Activated T-cell treated with anti-CD3 and anti-CD28 coated beads, Interleukin-2, amount 50 U/mL, for 48 hours (primary cell): ENCODE measurements at regions not wholly inside any gene's neighbourhood (a gene's known extent, or its start where the extent isn't known, plus 50 kb on each side); places are given as distances from the start of the nearest gene placed in this dataset.

Experiments
- DNase-seq, 2 experiments: peaks; one replicate each; pipeline ENCODE4 v3.0.0-alpha.2; 2020

DNA sequence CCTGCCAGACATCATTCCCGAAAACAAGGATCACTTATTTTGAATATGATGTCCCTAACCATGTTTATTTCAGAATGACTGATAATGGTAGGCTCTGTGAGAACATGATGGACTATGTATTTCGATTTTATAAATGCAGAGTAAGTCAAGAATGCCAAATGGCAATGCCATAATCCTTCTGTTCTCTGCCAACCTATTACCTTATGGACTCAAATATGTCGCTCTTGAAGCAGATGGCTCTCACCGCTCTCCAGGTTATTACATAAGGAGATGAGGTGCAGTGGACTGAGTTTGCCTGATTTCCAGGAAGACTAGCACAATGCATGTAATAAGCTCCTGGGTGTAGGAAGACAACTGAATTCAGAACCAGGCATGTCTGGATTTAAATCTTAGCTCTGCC is 227.2 kb downstream of the BTG1 start:
- no peak for DNase-seq

DNA sequence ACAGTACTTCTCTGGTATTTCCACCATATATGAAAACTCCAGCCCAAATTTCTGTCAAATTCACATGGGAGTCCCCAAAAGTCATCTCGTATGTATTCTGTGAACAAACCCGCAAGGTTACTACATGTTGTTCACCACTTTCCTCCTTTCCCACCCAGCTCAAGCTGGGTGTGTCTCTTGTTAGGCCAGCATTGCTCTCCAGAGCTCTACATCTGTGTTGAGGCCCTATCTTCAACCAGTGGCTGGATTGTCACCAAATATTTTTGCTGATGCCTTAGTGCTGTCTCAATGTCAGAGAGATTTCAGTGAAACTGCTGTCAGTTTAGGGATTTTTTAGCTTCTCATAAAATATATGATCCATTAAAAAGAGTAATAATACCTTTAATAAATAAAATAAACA is 230.9 kb downstream of the BTG1 start:
- DNase-seq: no peak

- DNase-seq: no peak
Observed at GRCh38 chr12:91913651-91914050, 232.0 kb downstream of the BTG1 start.

- no peak for DNase-seq
Observed at GRCh38 chr12:91913124-91913523, 232.5 kb downstream of the BTG1 start.

GRCh38 chr12:91912178-91912577 is 233.5 kb downstream of the BTG1 start:
- no peak for DNase-seq

DNA sequence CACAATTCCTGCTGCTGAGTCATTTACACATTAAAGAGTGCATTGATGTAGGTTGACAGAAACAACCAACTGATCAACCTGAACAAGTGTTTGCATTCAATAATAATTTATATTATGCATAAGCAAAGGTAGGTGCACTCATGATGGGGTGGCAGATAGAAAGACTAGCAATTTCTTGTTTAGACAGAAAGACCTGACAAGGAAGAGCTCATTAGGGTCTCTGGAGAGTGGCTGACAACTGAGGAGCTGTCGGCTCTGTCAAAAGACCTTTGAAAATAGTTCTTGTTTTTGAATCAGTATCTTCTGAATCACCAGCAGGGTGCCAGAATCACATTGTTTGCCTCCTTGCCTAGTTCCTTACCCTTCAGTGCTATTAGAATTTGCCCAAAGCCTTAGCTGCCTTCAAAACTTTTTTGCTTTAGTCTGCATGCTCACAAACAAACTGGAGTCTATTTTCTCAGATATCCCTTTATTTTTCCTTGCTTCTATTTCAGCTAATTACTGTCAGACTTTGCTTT is 234.7 kb downstream of the BTG1 start:
- no peak for DNase-seq

GRCh38 chr12:91902860-91903683 is 242.6 kb downstream of the BTG1 start:
- no peak for DNase-seq

GRCh38 chr12:91901381-91902074 is 244.1 kb downstream of the BTG1 start:
- no peak for DNase-seq

GRCh38 chr12:91900971-91901370 is 244.7 kb downstream of the BTG1 start:
- DNase-seq: no peak

DNA sequence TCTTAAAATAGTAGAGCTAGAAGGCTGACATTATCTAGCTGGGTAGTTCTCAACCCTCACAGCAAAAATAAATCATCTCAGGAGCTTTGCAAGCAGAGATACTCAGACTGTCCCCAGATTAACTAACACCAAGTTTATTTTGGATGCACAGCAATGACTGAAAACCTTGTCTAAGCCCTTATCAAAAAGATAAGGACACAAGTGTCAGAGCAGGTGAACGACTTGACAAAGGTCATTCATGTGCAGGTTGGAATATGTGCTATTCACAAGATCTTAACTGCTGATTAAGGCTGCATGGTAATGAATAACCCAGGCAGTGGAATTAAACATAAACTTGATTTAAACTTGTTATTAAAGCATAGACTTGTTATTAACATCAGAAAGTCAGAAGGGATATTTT is 246.6 kb downstream of the BTG1 start:
- DNase-seq: no peak

GRCh38 chr12:91897025-91897515 is 248.6 kb downstream of the BTG1 start:
- no peak for DNase-seq

DNA sequence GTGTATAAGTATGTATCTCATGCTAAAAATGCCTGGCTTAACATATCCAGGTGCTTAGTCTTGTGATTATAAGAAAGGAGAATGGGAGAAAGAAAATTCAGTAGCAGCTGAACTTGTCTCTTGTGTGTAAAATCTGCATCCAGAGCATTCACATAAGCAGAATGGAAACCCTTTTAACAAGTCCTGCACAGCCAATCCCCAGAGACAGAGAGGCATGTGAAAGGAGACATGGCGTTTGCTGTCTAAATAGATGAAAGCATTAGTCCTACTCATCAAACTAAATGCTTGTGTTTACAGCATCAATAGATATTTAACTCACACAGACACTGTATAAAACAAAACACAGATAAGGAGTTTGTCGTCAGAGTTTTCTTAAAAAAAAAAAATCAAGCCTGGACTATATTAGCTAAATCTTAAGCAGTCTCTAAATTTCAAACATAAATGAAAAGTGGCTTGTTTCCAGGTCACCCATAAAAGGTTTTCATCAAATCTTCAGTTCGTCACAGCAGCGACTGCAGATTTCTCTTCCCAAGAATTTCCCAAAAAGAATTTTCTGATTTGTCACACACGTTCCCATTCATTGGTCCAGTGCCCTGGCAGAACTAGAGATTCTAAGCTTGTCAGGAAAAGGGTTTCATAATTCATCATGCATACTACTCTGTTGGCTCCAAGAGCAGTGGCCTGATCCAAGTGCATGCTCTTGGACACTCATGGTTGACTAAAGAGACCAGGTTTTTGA is 249.2 kb downstream of the BTG1 start:
- no peak for DNase-seq

- DNase-seq: no peak
Observed at GRCh38 chr12:91894911-91895310, 250.7 kb downstream of the BTG1 start.

GRCh38 chr12:91893476-91893875 is 252.2 kb downstream of the BTG1 start:
- DNase-seq: no peak

DNA sequence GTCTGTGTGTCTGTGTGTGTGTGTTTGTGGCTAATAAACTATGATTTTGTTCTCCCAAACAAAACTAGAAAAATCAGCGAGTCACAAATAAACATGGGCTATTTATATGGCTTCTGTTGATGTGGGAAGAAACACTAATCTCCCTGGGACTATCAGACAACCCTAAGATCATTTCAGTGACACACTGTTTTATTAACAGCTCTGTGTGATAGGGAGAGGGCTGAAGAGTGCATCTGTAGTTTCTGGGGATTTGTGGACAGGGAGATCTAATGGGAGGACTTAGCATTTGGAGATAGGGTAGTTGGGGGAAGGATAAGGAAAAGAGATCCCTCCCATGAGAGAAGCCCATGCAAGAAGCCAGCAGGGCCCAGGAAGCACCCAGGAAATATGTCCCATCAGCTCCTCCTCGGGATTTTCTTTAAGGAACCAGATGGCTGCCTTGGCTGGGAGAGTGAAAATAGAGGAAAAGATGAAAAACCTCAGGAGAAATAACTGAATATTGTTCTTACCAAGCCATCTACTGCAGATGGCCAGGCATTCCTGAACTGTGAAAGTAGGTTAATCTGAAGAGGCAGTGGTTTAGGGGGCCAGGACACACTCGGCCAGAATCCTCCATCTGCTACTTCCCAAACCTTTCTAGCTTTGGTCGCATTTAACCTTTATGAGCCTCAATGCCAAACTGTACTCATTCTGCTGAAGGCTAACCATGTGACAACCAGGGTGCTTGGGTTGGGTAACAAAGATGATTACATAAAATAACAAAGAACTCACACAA is 253.4 kb downstream of the BTG1 start:
- DNase-seq: no peak

DNA sequence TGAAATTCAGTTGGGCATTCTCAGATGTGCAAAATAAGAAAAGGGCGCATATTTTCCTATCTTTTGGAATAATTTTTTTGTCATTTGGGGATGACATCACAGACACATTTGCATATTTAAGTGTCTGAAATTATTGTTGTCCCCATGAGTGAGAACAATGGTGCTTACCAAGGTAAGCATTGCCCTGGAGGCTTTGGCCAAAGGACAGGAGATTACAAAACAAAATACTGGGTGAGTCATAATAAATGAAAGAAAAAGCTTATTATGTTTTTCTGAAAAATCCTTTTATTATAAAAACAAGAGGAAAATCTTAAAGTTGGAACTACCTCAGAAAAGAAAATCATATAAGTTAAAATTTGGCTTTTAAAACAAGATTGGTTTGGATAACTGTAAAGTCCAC is 254.9 kb downstream of the BTG1 start:
- no peak for DNase-seq

- DNase-seq: no peak
Observed at GRCh38 chr12:91889910-91890309, 255.7 kb downstream of the BTG1 start.

DNA sequence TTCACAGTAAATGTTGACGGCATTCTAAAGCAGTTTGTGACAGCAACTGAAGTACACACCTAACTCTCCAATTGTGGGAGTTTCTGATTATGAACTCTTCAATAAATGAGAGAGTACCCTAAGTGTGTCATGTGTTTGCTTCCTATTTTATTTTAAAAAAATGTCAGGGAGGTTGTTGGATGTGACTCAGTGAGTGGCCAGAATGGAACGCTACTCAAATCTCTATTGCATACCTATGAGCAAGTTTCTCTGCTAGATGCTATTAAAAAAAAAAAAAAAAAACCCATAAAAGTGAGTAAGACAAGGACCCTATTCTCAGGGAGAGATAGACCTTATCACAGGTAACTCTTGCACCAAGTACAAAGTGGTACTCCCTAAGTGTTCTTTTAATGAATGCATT is 256.6 kb downstream of the BTG1 start:
- no peak for DNase-seq

DNA sequence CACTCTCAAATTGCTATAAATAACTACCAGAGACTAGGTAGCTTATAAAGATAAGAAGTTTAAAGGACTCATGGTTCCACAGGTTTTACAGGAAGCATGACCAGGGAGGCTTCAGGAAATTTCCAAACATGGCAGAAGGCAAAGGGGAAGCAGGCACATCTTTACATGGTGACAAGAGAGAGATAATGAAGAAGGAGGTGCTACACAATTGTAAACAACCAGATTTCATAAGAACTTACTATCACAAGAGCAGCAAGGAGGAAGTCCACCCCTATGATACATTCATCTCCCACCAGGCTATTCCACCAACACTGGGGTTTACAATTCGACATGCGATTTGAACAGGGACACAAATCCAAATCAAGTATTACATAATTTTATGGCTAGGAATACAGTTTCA is 257.7 kb downstream of the BTG1 start:
- DNase-seq: no peak

GRCh38 chr12:91885851-91886731 is 259.6 kb downstream of the BTG1 start:
- no peak for DNase-seq

- DNase-seq: no peak
Observed at GRCh38 chr12:91884230-91884629, 261.4 kb downstream of the BTG1 start.

- no peak for DNase-seq
Observed at GRCh38 chr12:91883811-91884210, 261.8 kb downstream of the BTG1 start.
